Bone marrow (tissue), 2 donors: ENCODE measurements at regions not wholly inside any gene's neighbourhood (a gene's known extent, or its start where the extent isn't known, plus 50 kb on each side); places are given as distances from the start of the nearest gene placed in this dataset.
"Not testable (repeated sequence)": the region's sequence is repeated elsewhere in the genome, so short reads cannot be mapped to it uniquely, and the experiment has no call there.

Experiments
- DNase-seq, 2 donors: peaks; one replicate each; lab custom pipeline; 2025; lab: John Stamatoyannopoulos, UW

DNA sequence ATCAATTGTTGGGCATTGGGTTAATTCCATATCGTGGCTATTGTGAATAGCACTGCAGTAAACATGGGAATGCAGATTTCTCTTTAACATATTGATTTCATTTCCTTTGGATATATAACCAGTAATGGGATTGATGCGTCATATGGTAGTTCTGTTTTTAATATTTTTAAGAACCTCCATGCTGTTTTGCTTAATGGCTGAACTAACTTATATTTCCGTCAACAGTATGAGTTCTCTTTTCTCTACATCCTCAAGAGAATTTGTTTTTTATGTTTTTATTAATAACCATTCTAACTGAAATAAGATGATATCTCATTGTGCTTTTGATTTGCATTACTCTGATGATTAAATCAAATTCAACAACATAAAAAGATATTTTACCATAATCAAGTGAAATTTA lies 228.5 kb upstream of the FSIP2 start:
- no peak for DNase-seq

- DNase-seq, result no peak
Observed at GRCh38 chr2:185511925-185512324, 226.7 kb upstream of the FSIP2 start.

DNA sequence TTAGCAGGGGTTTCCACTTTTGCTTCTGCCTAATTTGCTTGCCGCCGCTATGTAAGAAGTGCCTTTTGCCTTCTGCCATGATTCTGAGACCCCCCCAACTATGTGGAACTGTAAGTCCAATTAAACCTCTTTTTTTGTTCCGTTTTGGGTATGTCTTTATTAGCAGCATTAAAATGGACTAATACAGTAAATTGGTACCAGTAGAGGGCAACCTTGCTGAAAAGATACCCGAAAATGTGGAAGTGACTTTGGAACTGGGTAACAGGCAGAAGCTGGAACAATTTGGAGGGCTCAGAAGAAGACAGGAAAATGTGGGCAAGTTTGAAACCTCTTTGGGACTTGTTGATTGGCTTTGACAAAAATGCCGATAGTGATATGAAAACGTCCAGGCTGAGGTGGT lies 216.1 kb upstream of the FSIP2 start:
- no peak for DNase-seq

GRCh38 chr2:185524242-185524641 lies 214.4 kb upstream of the FSIP2 start:
- DNase-seq, result not testable (repeated sequence)

- DNase-seq, result no peak
Observed at GRCh38 chr2:185526161-185526560, 212.4 kb upstream of the FSIP2 start.

DNA sequence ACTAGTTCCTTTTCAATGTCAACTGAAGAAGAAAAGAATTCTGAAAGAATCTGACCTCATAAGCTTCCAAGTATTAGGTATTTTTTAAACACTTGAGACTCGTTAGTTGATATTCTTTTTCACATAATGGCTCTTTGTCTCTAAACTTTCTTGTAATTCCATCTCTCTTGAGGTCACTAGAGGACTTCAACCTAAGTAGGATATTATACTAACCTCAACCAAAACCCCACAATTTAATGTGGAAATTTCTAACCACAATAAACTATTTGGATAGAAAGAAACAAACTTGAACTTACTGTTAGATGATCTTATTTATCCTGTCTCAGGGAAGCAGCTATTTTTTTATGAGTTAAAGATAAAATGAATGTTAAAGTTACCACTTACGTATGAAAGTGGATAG lies 206.9 kb upstream of the FSIP2 start:
- DNase-seq, result no peak

- DNase-seq, result no peak
Observed at GRCh38 chr2:185537689-185538088, 200.9 kb upstream of the FSIP2 start.

DNA sequence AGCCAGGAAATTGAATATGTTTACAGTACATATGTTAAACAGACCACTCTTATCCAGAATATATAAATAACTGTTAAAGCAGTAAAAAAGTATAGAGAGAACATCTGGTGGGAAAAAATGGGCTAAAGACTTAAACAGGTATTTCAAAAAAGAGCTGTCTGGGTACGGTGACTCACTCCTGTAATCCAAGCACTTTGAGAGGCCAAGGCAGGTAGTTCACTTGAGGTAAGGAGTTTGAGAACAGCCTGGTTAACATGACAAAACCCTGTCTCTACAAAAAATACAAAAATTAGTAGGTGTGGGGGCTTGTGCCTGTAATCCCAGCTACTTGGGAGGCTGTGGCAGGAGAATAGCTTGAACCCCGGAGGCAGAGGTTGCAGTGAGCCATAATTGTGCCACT lies 171.4 kb upstream of the FSIP2 start:
- DNase-seq, result no peak

DNA sequence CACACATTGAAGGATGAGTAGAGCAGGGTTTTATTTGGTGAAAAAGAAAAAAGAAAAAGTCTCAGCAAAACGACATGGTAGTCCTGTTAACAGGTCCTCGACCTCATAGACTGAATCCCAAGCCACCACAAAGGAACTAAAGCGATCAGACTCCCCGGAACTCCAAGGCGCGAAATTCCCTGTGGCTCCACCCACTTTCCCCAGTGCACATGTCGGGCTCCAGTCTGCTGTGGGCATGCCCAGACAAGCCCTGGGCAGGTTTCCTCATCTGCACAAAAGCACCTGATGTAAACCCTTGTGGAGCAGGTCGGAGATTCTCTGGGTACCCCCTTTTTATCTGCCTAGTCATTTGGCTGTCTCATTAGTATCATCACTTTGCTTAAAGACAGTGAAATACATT lies 170.7 kb upstream of the FSIP2 start:
- no peak for DNase-seq

DNA sequence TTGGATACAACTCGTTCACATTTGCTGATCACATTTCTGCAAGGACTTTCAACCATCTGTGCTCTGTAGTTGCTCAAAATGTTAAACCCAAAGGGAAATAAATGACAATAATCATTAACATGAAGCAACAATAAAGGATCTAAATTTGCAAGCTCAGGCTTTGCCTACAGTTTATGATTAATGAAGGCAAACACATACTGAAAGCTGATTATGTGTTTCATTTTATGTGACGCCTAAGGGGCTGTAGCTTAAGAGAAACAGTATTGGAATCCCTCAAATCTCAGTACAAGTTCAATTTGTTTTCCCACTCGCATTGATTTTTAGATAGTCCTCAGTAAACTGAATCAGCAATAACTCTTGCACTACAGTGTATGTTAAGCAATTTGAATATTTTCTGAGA lies 160.3 kb upstream of the FSIP2 start:
- no peak for DNase-seq

DNA sequence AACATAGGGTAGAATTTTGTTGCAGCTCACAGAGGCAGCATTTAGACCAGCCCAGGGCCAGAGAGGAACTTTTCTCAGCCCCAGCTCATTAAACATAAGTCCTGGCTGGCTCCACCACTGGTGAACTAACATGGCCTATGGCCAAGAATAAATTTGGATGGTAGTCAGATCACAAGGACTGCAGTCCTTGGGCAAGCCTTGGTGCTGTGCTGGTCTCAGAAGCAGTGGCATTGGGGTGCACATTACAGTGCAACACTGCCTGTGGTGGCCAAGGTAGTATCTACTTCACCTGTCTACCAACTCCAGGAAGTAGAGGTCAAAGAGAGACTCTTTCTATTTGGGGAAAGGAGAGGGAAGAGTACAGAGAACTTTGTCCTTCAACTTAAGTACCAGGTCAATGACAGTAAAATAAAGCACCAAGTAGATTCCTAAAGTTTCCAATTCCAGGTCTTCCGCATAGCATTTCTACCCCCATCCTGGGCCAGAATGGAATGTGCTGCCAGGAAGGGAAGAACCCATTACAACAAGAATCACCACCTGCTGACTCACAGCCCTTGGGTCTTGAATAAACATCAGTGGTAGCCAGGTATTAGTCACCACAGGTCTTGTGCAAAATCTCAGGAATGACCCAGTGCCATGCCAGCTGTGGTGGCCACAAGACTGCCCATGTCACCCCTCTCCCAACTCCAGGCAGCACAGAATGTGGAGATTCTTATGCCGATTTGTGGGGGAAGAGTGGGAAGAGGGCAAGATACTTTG lies 155.4 kb upstream of the FSIP2 start:
- no peak for DNase-seq

- DNase-seq, result not testable (repeated sequence)
Observed at GRCh38 chr2:185585165-185585564, 153.4 kb upstream of the FSIP2 start.

DNA sequence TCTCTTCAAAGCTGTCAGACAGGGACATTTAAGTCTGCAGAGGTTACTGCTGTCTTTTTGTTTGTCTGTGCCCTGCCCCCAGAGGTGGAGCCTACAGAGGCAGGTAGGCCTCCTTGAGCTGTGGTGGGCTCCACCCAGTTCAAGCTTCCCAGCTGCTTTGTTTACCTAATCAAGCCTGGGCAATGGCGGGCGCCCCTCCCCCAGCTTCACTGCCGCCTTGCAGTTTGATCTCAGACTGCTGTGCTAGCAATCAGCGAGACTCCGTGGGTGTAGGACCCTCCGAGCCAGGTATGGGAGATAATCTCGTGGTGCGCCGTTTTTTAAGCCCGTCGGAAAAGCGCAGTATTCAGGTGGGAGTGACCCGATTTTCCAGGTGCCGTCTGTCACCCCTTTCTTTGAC lies 147.3 kb upstream of the FSIP2 start:
- not testable (repeated sequence) for DNase-seq

DNA sequence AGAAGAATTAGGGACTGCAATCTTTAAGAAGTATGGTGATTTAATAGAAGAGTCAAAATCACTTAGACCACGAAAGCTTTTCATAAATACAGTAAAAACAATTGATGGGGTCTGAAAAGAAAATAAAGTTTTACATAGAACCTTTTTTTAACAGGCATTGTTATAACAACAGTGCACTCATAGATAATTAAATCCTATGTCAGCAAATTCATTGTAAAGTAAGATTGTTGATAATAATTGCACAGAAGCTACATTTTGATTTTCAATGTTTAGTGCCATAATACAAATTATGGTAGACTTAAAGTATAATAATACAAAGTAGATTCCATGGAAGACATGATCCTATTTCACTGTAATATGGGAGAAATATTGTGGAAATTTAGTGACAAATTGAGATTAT lies 130.7 kb upstream of the FSIP2 start:
- no peak for DNase-seq

DNA sequence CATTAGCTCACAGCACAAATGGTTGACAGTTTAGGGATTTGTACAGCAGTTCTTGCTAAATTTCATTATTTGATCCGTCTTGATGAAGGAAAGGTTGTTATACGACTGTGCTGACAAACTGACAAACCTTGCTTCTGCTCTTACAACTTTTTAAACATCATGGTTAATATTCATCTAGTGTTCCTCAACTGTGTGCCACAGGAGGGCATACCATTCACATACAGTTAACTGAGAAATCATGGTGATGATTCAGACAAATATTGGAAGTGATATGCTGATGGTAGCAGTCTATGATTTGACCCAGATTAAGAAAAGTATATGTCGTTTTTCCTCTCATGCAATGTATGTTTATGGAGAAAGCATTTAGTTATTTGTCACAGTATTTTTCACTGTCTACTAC lies 129.8 kb upstream of the FSIP2 start:
- DNase-seq, result no peak

DNA sequence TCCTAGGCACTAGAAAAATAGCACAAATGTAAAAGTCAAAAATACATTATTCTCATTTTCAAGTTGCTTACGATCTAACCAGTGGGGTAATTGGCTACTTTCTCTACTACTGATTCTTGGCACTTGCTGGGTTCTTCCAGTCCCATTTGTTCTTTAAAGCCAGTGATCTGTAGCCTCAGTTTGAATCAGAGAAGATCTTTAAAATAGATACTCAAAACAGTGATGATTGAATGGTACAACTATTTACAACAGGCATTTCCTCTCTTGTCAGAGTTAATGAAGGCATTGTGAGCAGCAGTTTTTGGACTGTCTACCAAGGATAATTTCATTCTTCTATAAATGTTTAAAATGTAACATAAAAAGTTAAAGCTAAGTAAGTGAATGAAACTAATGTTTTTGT lies 128.3 kb upstream of the FSIP2 start:
- DNase-seq, result no peak

DNA sequence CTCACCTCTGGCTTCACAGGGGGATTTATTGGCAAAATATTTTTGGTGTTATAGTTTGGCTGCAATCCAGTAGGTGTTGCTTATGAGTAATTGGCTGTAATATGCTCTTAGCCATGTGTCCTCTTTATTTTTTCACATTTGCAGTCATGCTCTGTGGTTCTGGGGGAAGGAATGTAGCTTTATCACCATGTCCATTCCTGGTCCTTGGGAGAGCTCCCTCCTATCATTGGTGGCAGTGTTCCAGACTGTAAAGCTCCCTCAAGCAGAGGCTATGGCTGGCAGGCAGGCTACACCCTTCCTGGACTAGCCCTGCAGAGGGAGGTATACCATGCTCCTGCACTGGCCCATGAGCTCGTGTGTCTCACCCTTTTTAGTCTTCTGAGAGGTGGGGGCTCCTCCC lies 120.0 kb upstream of the FSIP2 start:
- DNase-seq, result no peak

GRCh38 chr2:185625604-185626003 lies 113.0 kb upstream of the FSIP2 start:
- no peak for DNase-seq

GRCh38 chr2:185628985-185629384 lies 109.6 kb upstream of the FSIP2 start:
- DNase-seq, result no peak

DNA sequence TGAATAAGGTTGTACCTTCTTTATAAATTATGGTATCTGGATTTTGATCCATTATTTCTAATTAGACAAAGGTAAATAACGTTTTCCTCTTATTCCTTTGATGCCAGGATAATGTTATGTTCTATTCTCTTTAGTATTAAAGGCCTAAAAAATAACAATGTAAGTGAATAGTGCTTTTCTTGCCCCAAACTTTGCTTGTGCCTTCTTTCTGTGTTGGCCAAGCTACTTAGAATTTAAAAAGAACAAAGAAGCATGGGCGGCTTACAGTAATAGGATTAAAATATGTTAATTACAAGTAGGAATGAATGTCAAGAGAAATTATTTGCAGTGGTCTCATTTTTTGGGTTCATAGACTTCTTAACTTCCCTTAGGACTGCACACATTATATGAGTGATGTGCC lies 105.0 kb upstream of the FSIP2 start:
- no peak for DNase-seq

DNA sequence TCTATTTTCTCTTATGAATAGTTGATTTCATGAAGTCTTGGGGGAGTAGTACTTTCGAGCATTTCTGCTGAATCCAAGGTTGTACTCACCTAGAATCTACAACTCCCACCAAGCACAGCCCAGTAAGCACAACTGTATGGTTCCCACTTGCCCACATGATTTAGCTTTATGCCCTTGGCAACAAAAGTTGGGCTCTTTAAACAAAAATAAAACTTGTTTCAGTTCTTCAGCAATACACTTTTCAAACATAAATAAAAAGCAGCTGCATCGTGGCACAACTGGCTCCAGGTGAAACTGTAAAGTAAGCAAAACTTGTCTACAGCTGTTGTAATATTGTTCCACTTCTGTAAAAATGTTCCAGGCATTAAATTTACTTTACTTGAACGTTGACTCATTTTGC lies 99.8 kb upstream of the FSIP2 start:
- no peak for DNase-seq

DNA sequence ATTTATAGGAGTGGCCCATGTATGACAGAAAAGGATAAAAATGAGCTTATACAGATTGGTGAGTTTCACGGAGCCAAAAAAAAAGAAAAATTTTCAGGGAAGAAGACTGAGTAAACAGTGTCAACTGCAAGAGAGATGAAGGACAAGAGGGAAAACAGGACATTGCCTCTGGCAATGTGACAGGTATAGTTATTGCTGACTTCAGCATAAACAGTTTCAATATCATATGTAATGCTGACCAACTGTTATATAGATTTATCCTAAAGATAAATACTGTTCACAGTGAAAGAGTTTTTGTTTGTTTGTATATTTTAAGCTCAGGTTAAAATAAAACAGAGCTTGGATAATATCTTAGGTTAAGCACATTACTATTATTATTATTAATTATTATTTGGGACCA lies 98.0 kb upstream of the FSIP2 start:
- no peak for DNase-seq

DNA sequence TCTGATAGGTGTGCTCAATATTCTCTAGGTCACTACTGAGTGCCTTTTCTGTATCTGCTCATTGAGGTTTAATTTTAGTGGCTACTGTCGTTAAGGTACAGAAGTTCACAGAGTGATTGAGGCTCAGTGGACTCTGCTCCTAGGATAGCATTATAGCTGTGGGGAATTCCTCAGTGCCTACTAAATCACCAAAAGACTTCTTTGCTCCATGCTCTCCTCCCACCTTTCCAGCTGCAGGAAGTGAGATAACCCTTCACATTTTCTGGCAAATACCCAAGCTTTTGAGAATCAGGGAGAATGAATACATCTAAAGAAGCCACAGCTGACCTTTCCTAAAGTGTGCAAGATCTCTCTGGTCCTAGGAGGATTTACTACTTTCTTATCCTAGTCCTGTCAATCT lies 95.2 kb upstream of the FSIP2 start:
- DNase-seq, result no peak

GRCh38 chr2:185644828-185645227 lies 93.8 kb upstream of the FSIP2 start:
- no peak for DNase-seq

- DNase-seq, result no peak
Observed at GRCh38 chr2:185645529-185645928, 93.1 kb upstream of the FSIP2 start.
